Smooth muscle cell of the brain vasculature (primary cell): ENCODE measurements at regions not wholly inside any gene's neighbourhood (a gene's known extent, or its start where the extent isn't known, plus 50 kb on each side); places are given as distances from the start of the nearest gene placed in this dataset.
"Not testable (repeated sequence)": the region's sequence is repeated elsewhere in the genome, so short reads cannot be mapped to it uniquely, and the experiment has no call there.

Experiments
- DNase-seq: peaks from one replicate; pipeline ENCODE4 v3.0.0-alpha.2; 2012; ENCODE audit warnings: low read depth, low spot score

DNA sequence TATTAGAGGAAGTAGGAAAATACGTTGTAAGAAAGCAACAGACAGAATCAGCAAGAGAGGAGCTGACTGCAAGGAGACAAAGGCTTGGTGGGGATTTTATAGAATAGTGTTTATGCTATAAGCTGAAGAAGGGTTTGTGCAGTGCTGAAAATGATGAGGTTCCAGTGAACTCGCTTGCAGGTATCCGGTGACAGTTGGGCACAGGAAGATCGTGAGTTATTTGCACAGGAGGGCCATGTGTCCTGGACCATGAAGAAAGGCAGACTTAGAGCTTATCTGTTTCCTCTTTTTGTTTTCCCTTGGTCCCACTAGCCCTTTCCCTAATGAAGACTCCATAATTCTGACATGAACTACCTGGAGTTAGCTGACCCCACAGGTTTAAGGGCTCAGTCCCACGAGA is 61.4 kb downstream of the NXNL2 start:
- no peak for DNase-seq

DNA sequence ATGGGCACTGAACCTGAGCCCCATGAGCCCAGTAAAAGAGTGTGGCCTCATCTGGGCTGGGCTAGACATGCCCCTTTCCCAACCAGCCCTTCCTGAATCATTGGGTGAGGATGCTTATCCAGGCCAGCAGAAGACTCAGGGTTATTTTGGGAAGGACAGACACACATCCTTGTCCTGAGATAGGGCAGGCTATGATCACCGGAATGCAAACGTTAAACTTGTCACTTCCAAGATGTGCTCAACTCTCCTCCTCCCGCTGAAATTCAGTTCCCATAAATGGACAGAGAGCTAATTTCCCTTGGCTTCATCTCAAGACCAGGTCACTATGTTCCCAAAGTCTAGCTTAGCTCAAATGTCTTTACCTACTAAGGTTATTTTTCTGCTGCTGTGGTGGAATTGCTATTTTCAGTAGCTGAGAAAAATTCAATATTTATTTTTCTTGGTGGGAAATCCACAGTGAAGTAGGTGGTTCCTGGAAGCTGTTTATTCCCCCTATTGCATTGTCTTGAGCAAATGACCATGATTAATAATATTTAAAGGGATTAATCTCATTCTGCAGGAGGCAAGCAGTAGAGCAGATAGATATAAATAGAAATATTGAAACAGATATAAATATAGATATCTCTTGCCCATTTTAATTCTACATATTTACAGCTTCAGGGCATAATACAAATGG is 70.0 kb downstream of the NXNL2 start:
- DNase-seq = no peak

DNA sequence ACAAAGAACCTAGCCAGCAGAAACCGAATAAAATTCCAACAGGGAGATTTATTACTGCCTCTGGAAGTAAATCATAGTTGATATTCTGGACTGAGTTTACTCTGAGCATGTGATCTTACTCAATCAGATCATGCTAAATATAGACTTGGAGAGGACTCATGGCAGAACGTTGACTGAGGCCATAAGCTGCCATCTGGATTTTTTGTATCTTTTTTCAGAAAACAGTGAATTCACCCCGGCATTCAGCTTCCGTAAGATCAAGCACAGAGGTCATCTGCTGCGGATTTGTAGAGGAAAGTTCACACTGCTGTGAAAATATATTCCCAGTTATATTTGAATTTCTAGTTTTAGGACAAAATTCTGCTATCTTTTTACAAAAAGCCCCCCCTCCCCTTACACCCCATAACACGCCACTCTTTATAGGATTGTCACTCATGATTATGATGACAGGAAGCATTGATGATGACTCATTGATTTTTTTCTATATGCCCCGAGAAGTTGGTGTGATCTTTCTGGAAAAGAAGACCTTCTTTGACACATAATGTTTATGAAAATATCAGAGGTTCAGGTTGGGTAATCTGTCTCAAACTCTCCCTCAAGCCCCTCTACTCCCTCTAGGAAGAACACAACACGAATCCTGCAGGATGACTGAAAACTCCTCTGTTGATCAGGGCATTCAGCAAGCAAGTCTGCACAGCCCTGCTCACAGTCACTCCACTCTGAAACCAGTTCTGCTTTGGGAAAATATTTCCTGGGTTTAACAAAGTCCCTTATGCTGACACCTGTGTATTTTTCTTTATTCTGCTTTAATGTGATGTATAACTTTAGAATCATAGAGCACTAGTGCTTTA is 70.8 kb downstream of the NXNL2 start:
- no peak for DNase-seq

DNA sequence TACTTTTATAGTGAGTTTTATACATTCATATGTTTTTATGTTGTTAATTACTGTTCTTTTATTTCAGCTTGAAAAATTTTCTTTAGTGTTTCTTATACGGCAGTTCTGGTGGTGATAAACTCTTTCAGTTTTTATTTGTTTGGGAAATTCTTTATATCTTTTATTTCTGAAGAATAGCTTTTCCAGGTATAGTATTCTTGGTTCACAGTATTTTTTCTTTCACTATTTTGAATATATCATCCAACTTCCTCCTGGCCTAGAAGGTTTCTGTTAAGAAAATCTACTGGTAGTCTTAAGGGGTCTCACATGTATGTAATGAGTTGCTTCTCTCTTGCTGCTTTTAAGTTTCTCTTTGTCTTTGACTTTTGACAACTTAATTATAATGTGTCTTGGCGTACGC is 79.4 kb downstream of the NXNL2 start:
- no peak for DNase-seq

DNA sequence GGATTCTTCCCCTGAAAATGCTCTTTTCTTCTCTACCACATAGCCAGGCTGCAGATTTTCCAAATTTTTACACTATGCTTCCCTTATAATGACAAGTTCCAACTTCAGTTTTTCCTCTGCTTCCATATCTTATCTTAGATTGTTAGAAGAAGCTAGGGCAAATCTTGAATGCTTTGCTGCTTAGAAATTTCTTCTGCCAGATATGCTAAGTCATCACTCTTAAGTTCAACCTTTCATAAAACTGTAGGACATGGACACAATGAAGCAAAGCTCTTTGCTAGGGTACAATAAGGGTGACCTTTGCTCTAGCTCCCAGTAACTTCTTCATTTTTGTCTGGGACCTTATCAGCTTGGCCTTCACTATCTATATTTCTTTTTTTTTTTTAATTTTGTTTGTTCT is 88.7 kb downstream of the NXNL2 start:
- DNase-seq = no peak

DNA sequence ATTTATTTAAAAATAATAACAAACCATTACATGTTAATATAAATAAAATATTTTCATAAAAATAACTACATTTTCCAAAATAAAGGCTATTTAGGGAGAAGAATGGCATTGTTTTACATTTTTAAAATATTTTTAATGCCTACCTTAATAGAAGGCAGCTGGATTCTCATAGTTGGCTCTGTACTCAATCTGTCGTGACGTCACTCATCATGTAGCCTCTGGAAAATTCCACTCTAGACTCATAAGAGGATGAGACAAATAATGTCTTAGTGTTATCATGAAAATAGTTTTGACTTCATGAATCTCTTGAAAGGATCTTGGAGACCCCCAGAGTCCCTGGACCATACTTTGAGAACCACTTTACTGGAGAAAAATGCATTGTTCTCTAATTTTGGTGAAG is 93.1 kb downstream of the NXNL2 start:
- no peak for DNase-seq

DNA sequence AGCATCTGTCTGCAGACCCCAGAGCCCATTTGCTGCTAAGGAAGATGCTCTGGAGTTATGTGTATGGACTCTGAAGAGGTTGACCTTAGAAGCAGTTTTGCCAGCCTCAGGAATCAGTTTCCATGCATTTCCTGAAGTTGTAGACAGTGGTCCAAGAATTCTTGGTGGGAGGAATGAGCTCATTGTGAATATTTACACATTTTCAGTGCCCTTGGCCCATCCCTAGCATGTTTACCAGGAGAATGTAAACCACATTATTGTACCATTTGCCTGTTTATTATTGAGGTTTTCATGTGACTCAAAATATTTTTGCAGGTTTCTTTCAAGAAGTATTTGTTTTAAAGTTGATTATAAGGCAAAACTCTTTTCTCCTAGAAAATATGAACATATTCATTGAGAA is 93.8 kb downstream of the NXNL2 start:
- DNase-seq = no peak

DNA sequence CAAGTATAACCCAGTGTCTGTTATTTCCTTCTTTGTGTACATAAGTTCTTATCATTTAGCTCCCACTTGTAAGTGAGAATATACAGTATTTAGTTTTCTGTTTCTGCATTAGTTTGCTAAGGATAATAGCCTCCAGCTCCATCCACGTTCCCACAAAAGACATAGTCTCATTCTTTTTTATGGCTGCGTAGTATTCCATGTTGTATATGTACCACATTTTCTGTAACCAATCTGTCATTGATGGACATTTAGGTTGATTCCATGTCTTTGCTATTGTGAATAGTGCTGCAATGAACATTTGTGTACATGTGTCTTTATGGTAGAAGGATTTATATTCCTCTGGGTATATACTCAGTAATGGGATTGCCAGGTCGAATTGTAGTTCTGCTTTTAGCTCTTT is 95.6 kb downstream of the NXNL2 start:
- not testable (repeated sequence) for DNase-seq

DNA sequence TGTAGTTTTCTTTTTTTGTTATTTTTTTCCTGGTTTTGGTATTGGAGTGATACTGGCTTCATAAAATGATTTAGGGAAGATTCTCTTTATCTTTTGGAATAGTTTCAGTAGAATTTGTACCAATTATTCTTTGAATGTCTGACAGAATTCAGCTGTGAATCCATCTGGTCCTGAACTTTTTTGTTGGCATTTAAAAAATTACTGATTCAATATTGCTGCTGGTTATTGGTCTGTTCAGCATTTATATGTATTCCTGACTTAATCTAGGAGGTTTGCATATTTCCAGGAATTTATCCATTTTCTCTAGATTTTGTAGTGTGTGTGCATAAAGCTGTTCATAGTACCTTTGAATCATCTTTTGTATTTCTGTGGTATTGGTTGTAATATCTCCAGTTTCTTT is 100.2 kb downstream of the NXNL2 start:
- DNase-seq = no peak

DNA sequence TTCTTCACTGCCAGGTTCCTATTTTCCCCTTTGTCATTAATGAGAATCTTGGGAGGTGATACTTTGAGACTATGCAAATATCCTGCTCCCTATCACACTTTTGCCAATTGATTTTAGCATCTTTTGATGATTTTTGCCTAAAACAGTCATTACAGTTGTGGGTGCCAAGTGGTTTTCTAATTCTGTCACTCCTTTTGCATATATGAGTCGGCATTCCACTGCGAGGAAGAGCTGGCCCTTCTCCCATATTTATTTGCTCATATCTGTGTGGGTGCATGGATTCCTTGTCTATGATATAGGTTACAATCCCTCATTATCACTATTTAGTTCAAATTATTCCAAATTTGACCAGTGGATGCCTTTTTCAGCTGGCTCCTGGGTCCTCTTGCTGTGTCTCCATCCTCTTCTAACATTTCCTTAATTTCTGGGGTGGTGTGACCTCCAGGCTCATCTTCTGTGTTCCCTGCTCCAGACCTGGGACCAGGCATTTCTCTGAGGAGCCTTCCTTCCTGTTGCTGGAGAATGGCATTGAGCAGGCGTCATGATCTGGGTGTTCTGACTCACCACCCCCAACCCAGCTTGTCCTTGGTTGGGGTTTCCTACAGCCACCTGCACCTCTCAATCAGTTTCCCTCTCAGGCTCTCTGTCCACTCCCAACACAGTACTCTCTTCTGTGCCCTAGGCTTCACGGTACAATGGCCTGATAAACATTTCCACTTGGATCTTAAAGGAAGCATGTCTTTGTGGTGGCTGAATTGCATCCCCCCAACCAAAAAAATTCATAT is 106.7 kb downstream of the NXNL2 start:
- no peak for DNase-seq

DNA sequence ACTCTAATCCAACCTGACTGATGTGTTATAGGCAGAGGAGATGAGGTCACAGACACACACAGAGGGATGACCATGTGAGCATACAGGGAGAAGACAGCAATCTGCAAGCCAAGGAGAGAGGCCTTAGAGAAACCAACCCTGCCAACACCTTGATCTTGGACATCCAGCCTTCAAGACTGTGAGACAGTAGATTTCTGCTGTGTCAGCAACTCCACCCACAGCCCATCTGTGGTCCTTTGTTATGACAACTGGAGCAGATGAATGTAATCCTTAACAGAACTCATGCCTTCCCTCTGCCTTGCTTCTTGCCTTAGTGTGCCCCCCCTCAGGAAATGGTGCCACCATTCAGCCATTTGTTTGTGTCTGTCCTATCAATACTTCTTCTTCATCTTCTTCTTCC is 107.4 kb downstream of the NXNL2 start:
- no peak for DNase-seq

DNA sequence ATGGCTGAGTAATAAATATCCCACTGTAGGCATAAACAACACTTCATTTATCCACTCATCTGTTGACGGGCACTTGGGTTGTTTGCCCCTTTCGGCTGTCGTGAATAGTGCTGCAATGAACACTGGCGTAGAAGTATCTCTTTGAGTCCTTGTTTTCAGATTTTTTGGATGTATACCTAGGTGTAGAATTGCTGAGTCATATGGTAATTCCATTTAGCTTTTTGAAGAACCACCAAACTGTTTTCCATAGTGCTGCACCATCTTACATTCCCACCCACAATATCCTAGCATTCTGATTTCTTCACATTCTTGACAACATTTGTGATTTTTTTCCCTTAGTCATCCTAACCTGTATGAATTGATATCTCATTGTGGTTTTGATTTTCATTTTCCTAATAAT is 109.0 kb downstream of the NXNL2 start:
- no peak for DNase-seq

DNA sequence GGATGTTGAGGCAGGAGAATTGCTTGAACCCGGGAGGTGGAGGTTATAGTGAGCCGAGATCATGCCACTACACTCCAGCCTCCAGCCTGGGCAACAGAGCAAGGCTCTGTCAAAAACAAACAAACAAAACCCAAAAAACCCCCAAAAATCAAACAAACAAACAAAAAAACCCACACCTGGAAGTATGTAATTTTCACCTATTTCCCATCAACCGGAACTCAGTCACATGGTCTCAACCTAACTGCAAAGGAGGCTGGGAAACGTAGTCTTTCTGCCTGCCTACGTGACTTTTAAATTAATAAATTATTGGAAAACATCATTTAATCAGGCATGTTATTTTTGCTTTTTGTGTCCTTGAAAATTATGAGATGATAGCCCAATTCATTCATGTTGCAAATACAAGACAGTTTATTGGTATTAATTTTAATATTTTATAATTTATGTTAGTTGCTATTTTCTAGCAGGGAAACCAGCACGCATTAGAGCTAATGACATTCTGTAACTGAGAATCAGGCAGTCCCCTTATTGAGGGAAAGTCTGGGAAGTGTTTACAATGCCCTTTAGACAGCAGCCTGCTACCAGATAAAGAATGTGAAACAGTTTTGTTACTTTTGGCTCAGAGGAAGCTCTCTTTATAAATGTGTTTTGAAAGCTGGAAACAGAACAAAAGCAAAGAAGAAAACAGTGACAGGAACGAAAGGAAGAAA is 110.3 kb downstream of the NXNL2 start:
- no peak for DNase-seq

DNA sequence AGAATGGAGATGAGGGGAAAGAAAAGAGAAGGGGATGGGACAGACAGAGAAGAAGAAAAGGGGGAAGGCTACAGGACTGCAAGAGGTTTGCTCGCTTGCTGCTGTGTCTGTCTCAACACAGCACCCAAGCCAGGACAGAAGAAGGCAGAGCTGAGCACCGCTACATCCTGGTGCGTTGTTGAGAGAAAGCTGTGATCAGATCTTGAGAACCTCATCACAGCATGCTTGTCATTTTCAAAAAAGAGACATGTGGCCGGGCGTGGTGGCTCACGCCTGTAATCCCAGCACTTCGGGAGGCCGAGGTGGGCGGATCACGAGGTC is 110.9 kb downstream of the NXNL2 start:
- no peak for DNase-seq

DNA sequence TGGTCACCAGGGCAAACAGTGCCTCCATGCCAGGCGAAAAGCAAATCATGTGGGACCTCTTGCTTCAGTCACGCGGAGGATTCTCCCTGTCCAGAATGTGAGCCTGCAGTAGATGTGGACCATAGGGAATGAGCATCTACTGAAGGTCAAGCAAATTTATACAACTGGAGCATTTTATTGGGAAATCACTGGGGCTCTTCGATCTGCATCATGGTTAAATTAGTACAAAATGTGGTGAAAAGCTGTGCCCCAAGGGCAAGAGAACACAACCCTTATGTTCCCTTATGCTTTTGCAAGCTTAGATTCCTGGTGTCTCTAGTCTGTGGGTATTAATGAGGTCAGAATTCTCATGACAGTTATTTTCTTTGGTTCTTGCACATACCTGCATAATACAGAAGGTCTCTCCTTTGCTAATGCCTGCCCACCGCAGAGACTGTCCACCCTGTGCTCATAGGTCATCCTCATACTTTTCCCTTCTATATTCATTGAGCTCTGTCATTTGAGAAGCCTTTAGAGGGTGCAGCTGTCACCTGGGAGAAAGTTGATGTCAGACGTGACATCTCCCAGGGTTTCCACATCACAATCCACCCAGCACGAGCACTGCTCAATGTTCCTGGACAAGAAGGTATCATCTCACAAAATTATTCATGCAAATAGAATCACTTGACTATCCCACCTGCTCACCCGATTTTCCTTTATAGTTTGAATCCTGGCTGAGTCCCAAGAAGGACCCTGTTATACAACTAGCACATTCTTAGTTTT is 111.7 kb downstream of the NXNL2 start:
- no peak for DNase-seq

DNA sequence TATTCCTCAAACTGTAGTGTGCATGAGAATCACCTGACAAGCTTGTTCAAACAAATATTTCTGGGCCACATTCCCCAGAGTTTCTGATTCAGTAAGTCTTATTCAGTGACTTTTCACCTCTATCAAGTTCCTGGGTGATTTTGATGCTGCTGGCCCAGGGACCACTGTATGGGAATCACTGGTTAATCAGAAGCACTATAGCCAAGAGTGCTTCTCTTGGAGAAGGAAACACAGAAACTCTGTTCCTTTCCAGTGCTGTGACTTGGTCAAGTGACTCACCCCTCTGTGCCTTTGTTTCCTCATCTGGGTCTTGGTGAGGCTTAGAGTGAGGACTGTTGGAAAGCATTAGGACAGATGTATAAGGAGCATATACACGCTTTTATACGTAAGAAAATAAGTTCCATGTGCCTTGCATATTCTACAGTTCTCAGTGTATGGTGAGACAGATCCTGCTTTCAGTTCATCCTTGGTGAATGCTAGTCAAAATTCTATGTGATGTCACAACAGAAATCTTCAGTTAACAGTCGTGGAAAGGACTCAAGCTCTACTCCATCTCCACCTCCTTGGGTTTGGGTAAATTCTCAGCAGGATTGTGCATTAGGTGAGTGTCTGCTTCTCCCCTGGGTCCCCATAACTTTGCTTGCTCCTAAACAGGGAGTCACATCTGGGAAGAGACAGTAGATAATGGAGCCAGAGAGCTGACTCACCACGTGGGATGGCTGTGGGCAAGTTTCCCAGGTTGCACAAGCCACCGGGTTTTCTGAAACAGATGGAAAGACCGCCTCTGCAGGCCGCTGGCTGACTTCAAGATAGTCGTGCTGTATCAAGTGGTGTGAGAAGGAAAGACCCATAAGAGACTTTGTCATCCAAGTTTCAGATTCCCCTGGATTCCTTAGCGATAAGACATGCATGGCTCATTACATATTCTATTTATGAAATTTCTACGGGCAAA is 117.0 kb downstream of the NXNL2 start:
- DNase-seq = peak; percentile 62

DNA sequence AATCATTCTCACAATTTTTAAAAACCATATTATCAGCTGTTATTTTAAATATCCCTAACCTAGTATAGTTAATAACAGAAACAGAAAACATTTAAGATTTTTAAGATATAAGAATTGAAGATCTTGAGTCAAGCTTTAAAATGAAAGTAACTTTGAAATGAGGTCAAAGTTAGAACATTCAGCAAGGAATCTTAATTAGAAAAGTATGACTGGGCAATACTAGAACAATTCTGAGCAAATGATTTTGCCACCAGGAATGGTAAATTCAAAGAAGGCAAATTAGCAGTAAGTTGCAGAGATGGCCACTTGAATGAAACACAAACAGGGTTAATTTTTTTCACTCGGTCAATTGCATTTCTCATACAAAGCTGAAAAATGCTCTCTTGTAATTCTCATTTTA is 117.9 kb downstream of the NXNL2 start:
- DNase-seq = no peak

DNA sequence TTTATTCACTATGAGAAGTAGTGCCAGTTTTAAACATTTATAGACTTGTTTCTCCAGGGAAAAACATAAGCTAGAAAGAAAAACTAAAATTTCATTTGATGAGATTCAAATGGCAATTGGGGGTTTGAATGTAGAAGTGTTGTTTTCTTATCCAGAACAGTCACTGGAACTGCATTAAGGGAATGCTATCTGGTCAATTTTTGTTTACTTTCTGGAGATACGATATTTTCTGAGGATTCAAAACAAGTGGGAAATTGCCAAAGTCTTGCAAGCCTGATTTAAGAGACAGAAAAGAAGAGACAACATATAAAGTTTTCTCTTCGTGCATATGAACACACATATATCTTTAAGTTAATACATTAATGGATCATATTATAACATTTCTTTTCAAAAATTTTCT is 118.4 kb downstream of the NXNL2 start:
- no peak for DNase-seq

DNA sequence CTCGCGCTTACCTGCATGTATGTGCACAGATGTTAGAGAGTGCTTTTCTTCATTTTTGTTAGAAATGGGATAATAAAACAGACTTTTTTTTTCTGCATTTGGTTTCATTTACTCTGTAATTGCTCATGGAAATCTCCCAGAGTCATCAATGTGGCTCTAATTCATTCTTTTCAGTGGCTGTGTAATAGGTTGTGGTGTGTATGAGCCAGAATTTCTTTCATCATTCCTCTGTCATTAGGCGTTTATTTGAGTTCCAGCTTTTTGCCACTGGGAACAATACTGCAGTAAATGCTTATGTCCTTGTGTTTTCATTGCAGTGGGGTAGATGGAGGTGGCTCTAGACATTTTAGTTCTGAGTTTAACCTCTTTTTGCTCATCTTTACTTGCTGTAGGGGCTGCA is 118.9 kb downstream of the NXNL2 start:
- DNase-seq = no peak

DNA sequence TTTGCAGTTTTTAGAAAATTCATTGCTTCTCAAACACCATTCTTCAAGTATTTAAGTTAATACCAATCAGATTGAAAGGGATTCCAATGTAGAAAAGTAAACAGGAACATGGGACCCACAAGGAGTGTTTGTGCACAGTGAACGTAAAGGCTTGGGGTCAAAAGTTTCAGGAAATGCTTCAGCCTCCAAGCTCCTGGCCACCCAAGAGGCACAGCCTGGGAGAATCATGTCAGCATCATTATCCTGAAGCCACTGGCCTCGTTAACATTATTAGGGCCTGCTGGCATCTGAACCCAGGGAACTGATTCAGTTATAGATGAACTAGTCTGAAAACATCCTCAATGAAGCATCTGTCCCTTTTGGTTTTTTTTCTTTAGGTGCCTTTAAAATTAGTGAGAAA is 122.9 kb downstream of the NXNL2 start:
- no peak for DNase-seq
